ENCODE measurements at regions not wholly inside any gene's neighbourhood (a gene's known extent, or its start where the extent isn't known, plus 50 kb on each side); places are given as distances from the start of the nearest gene placed in this dataset.

DNA sequence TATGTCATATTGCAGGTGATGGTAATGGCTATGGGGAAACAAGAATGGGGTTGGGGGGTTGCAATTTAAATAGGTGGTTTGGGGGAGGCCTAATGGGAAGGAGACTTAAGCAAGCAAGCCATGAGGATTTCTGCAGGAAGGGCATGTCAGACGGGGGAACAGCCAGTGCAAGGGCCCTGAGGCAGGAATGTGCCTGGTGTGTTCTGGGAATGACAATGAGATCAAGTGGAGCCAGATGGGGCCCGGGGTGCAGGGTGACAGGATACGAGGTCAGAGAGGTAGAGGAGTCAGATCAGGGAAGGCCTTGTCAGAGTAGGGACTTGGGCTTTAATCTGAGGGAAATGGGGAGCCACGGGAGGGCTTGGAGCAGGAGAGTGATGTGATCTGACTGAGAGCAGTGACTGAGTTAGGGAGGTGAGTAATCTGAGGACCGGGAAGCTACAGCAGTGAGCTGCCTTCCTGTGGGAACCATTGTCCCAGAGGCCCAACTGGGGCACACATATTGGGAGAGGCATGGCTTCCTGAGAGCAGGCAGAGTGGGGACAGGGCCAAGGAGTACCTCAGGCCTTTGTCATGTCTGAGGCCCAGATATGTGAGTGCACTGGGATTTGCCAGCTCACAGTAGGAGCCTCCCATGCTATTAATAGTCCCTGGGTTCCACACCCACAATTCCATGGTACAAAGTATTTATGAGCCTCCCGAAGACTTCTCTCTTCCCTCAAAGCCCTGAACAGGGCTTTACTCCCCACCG lies 139.8 kb downstream of the BCOR start:
- TF ChIP-seq, protein P1, sequence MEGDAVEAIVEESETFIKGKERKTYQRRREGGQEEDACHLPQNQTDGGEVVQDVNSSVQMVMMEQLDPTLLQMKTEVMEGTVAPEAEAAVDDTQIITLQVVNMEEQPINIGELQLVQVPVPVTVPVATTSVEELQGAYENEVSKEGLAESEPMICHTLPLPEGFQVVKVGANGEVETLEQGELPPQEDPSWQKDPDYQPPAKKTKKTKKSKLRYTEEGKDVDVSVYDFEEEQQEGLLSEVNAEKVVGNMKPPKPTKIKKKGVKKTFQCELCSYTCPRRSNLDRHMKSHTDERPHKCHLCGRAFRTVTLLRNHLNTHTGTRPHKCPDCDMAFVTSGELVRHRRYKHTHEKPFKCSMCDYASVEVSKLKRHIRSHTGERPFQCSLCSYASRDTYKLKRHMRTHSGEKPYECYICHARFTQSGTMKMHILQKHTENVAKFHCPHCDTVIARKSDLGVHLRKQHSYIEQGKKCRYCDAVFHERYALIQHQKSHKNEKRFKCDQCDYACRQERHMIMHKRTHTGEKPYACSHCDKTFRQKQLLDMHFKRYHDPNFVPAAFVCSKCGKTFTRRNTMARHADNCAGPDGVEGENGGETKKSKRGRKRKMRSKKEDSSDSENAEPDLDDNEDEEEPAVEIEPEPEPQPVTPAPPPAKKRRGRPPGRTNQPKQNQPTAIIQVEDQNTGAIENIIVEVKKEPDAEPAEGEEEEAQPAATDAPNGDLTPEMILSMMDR (IDR thresholded peaks at IDR 0.05): no peak
- no peak for TF ChIP-seq POLR2A (IDR thresholded peaks at IDR 0.05)
- TF ChIP-seq POLR2AphosphoS5 (IDR thresholded peaks at IDR 0.05): no peak
